GM18907 (cell line): ENCODE measurements at regions not wholly inside any gene's neighbourhood (a gene's known extent, or its start where the extent isn't known, plus 50 kb on each side); places are given as distances from the start of the nearest gene placed in this dataset.

Source experiments
- ATAC-seq: cut with Tn5 transposase; IDR thresholded peaks from one replicate; pipeline ENCODE4 v1.9.1; 2021; ENCODE audit warnings: mild to moderate bottlenecking, moderate library complexity; ENCODE audit not compliant: unreplicated experiment

DNA sequence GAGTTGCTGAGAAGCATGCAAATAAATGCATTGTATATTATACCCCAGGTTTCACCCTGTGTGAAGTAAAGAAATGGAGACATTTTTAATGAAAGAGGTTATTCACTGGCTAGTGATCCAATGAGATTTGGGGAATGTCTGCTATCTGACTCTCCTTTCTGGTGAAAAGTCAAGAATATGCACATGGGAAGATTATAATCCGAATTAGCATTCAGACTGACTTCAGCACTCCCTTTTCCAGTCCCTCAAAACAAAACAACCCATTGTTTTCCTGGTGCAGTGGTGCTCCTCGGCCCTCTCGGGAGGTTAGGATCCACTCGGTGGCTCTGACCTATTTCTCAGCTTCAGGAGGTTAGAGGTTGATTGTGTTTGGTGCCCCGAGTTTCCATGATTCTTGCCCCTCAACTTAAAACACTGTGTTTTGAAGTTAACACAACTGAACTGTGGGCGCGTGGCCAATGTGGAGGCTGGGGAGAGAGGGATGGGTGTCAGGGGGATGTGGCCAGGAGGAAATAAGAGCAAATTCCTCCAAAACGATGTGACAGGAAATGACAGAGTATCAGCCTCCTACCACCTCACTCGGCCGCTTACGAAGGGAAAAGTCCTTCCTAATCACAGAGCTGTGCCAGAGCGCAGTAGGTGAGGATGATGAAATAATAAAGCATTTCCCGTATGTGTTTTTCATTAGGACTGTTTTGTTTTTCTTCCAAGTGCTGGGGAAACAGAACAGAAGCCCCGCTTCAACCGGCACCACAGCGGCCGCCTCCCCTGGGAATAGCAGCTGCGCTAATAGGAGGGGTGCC is 440.1 kb downstream of the MTX2 start:
- ATAC-seq, result no peak

DNA sequence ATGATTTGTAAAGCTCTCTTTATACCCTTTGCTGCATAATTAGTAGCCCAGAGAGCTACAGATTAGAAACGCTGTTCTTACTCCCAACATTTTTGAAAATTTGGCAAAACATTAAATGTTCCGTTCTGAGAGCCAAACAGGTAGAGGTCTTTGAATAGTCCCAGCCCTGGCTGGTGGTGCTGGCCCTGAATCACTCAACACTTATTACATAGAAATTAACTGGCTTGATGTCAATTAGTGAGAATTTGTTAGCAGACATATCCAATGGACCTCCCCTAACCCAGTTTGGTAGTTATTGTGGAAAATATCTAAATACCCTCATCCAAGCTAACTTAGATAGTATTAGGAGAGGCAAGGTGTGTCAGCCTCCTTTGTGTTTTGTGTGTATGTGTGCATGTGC is 440.7 kb downstream of the MTX2 start:
- ATAC-seq, result no peak

DNA sequence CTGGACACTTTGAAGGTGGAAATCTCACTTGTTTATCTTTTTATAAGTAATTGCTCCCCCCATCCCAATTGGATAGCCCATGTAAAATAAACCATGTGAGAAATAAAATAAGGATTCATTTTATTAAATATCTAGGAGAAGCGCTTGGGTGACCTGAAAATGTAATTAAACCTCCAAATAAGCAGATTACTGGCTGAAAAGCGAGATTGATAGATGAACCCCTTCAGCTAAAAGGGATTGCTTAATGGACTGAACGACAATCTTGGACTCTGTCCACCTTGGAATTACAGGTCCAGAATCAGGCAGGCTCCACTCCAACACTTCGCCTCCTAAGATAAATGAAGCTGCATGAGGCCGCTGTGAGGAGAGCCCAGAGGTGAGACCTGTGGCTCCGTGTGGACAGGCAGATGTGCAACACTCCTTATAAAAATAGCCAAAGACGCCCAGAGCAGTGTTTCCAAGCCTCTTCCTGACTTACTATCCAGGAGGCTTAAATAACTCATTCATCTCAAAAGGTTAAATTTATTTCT is 441.5 kb downstream of the MTX2 start:
- no peak for ATAC-seq

DNA sequence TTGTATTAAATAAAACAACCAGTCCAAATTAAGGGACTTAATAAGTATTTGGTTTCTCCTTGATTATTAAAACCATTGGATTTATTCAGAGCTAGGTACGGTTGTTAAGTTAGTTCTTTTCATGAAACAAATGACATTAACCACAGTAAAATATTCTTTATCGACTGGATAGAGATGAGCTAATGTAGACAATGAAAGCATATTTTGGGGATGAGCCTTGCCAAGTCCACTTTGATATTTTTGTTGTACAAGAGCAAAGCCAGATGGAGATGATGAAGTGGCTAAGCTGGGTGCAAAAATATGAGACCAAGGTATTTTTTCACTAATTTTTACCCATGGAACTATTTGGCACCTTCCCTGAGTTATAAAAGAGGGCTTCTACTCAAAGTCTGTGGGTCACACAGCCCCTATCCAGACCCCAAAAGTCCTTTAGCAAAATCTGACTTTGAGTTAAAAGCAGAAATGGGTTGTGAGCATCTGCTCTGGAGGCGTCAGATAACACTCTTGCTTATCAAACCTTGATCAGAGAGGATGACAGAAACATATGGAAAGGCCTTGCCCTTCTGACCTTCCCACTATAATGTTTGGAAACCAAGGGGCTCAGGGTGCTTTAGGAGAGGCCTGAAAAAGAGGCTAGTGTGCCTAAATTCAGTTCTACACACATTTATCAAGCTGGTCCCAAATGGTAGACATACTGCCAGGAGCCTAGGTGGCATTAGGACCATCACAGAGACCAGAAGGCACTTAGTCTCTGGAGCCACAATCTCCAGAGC is 456.8 kb downstream of the MTX2 start:
- ATAC-seq, result no peak

DNA sequence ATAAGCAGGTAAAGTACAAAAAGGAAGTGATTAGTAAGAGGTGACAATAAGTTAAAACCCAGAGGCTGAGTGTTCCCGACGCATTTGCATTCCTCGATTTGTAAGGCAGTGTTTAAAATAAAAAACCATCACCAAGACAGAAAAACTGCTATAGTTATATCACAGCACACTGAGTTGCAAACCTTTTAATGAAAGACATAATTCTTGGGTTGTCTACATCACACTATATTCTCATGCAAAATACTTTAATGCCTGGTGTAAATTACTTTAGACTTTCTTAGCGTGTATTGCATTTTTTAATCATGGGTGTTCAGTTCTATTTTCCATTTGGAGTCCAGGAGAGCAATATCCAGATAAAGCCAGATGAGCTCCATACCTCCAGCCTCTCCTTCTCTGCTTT is 458.5 kb downstream of the MTX2 start:
- no peak for ATAC-seq

DNA sequence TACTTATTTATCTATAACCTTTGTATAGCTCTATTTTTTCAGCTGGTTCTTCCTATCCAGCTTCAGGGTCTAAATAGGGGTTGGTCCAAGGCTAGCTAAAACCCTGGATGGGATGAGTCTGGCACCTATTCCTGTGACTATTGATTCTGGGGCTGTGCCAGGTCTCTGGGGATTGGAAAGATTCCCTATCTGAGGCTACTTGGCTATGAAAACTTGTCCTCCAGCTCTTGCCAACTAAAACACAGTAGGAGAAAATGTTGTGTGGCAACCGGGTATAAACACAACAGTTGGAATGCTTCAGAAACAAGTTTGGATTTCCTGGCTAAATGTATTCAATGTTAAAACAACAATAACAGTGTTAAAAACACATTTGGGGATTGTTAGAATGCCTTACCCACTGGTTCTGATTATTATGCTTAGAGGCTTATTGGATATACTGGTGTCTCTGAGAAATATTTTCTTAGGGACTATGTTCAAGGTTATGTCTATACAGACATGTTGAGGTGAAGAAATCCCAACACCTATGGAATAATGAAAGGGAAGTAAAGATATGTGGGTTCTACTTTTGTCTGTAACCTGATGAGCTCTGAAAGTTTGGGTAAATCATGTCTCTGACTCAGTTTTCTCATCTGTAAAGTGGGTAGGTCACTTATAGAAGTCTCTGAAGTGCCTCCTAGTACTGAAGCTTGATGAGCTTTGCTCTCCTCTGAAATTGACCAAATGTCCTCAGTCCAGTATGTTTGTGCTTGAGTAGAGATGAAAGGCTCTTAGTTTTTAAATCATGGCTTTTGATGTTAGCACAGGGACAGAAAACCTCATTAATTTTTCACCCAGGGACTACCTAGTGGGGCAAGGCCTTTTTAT is 460.7 kb downstream of the MTX2 start:
- ATAC-seq, result no peak

DNA sequence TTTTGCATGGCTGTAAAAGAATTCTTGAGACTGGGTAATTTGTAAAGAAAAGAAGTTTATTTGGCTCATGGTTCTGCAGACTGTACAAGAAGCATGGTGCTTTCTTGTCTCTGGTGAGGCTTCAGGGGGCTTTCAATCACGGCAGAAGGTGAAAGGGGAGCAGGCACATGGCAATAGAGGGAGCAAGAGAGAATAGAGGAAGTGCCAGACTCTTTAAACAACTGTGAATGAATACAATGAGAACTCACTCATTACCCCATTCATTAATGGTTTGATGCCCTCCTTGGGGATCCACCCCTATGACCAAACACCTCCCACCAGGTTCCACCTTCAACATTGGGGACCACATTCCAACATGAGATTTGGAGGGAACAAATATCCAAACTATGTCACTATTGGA is 463.5 kb downstream of the MTX2 start:
- ATAC-seq, result no peak

DNA sequence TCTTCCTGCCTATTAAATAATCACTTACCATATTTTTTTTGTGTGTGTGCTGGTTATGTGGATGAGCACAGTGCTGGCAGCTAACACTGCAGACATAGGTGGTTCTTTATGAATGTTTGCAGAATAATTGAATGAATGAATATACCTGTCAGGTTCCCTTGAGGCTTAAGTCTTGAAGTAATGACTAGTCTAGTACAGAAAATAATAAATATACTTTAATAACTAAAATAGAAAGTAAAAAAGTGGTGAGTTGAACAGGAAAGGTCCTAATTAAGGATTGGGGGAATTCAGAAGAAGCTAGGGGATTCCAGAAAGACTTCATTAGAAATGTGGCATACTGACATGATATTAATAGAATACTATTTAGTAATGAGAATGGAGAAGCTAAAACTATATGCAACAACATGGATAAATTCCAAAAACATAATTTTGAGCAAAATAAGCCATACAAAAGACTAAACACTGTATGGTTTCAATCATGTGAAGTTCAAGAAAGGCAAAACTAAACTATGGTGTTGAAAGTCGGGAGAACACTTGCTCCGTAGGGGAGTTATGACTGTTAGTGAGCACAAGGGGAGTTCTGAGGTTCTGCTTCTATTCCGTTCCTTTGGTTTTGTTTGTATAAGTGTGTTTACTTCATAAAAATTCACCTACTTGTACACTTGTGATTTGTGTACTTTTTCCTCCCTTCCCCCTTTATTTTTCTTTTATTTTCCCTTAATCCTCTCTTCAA is 464.6 kb downstream of the MTX2 start:
- no peak for ATAC-seq

DNA sequence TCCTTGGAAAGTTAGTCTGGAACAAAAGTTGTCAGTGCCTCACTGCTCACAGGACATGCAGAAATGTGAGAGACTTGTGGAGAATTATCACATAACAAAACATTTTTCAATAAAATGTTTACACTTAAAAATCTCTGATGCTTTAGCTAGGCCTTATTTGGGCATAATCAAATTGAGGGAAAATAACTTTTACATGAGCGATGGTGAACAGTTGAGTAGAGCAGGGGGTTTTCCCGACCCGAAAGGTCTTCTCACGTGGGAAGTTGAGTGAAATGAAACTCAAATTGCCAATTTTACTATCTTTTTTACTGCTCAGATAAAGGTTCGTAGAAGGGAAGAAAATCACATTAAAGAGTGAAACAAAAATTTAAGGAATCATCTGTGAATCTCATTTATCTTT is 465.6 kb downstream of the MTX2 start:
- ATAC-seq, result no peak

DNA sequence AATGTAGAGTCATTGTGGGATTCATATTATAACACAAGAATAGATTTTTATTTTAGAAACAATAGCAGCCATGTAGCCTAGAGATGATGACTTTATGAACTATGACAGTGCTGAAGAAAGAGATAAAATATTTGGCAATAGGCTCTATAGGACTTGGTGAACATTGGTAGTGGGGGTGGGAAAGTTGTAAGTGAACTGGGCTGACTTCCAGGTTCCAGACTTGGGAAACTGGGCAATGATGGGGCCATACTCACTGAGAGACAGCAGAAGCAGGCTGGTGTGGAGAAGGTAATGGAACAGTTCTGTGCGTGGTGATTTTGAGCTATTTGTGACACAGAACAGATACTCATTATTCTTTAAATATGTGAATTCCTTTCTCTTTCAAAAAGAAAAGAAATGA is 470.3 kb upstream of the HNRNPA3 start:
- no peak for ATAC-seq

DNA sequence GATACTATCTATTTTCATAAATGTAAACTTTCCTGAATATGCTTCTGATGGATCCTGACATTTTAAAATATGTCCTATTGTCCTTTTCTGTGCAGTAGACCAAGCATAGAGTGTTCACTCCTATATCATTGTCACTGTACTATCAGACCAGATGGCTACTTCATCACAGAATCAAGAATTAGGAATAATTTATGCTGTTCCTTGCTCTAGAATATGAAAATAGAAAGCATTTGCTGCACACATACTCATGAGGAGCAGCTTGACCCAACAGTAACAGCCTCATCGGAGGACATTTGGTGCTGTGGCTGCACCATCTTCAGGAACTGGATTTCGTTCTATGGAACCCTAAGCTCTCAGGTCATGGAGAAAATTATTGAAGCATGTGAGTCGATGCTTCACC is 468.9 kb upstream of the HNRNPA3 start:
- ATAC-seq, result no peak

DNA sequence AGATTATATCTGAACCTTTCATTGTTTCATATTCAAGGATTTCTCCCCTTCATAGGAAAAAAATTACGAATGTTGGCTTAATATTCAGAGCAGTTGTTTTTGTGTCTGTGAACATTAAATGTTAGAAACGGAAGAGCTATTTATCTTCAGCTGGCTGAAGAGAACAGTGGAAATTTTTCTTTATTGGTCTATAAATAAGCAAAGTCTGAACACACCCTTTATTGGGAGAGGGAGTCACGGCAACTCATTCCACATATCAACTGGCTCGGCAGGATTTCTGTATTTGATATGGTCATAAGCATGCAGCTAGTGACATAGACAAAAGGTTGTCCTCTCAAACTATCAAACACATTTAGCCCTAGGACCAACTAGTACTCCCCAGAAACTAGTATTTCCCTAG is 468.4 kb upstream of the HNRNPA3 start:
- no peak for ATAC-seq

DNA sequence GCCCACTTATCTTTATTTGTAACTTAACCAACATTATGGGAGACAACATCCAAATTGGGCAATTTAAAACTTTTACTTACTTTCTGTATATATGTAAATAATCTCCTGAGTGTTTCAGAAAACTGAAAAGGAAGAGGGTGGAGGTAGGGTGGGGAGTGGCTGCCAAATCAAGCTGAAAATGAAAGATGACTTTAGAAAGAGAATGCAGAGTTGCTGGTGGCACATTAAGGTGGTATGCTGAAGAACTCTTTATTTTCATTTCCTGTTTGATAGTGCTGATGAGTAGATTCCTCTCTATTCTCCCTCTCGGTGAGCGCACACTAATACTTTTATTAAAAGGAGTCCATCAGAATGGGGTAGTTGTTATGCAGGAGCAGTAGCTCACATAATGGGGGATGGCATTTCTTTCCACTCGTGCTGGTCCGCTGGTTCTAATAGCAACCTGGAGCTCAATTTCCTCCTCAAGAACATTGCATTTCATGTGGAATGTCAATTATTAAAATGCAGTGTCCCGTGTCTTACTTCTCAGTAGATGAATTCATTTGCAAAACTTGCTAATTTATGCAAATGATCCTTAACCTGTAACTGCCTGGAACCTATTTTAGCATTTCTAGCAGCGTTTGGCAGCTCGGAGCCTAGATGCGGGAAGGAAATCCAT is 466.9 kb upstream of the HNRNPA3 start:
- peak; percentile 70 for ATAC-seq

DNA sequence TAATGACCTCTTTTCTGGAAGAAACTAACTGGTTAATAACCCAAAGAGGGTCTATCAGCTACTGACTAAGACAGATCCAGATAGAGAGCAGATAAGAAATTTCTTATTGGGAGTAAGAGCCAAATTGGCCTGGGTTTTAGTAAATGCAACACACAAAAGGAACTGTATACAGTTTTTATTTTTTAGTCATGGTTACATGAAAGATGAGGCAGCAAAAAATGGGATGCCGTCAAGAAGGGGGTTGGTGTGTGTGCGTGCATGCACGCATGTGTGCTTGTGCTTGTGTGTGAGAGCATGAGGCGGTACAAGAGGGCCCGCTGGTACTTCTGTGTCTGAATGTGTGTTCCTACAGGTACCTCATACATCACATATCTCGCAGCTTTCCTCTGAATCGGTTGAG is 466.2 kb upstream of the HNRNPA3 start:
- ATAC-seq, result no peak

DNA sequence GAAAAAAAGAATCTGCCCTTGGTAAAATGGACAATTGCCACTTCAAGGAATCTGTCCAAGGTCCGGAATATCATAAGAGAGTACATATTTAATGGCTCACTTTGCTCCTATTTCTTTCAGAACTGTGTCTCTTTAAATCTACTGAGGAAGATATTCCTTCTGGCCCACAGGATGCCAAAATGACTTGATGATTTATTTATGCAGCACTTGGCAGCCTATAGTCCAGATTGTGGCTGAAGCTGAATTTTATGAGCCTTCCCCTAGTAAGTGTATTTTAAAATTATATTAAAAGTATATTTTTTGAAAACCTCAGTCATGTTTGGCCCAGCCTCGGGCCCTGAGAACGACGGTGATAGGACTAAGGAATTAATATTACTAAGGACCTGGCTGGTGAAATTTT is 465.1 kb upstream of the HNRNPA3 start:
- no peak for ATAC-seq

DNA sequence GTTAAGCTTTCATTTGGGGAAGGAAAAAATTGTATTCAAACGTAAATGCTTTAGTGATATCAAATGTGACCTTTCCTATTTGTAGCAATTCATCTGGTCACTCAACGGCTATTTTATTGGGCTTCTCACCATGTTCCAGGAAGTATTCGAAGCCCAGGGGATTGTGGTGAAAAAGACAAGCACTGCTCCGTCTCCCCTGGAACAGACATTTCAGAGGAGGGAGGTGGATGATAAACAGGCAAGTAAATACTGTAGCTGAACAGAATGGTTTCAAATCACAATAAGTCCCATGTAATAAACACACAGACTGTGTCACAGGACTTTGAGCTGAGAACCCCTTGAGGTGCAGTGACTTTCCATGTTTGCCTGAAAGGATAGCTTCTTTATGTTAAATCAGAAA is 464.7 kb upstream of the HNRNPA3 start:
- no peak for ATAC-seq

DNA sequence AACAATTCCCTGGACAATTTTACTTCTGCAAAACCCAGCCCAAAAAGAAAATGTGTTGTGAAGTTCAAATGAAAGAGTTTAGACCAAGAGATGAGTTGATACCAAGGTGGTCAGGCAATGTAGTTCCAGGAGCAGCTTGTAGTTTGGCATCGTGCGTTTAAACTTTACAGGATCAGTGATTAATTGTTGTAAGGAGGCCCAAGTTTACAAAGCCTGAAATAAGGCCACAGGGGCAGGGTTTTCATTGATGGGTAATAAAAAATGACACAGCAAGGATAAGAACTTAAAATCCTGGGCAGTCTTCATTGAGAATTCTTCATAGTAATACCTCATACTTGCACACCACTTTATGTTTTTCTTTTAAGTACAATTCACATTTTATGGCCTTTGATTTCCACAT is 463.9 kb upstream of the HNRNPA3 start:
- no peak for ATAC-seq

DNA sequence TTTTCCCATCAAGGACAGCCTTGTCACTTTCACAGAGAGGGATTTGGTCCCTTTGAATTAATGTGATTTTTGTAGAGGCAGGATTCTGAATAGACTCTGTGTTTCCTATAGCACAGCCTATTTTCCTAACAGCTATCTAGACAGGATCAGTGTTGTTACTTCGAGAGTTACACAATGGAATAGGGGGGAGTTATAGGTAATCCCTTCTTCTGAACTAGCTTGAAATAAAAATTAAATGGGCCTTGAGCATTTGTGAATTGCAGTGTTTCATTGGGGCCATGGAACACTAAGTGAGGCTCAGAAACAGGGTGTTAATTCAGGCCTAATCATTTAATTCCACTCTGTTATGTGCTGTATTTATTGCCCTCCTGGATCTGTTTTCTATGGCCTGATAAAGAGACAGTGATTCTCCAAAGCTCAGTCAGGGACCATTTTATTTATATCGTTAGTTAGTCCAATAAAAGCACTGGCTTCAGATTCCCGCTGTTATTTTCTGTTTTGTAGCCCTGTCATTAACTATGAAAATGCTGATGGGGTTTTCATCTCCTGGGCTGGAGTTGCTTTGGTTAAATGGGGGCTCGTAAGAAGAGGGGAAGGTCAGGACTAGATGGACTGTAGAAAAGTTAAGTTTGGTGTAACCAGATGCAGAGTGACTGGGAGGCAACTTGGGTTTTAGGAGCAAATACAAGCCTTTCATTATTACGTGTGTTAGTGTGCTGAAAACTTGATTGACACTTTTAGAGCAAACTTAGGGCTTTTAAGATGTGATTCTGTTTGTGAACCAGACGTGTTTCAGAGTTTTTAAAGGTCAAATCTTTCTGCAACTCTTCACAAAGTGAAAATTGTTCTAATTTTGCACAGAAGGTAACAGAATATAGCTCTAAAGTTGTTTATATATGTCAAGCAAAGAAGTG is 461.0 kb upstream of the HNRNPA3 start:
- no peak for ATAC-seq

DNA sequence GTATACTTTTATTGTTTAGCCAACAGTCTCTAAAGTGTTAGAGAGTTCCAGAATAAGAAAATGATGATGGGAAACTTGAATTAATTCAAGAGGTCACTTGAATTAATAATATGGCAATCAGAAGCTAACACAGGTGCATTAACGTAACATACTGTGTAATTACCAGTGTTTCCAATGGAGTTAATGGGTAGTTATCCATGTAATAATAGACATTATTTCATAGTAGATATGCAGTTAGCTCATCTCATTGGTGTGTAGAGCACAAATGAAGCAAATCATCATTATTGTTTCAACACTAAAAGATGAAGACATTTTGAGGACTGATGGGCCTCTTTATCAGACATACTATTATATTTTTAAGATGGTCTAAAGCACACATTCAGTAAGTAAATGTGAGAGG is 460.3 kb upstream of the HNRNPA3 start:
- ATAC-seq, result no peak
